ENCODE measurements at regions not wholly inside any gene's neighbourhood (a gene's known extent, or its start where the extent isn't known, plus 50 kb on each side); places are given as distances from the start of the nearest gene placed in this dataset.
A peak's percentile ranks its signal among the peaks of the same experiment; 100 is the strongest.
"Not testable (repeated sequence)": the region's sequence is repeated elsewhere in the genome, so short reads cannot be mapped to it uniquely, and the experiment has no call there.

DNA sequence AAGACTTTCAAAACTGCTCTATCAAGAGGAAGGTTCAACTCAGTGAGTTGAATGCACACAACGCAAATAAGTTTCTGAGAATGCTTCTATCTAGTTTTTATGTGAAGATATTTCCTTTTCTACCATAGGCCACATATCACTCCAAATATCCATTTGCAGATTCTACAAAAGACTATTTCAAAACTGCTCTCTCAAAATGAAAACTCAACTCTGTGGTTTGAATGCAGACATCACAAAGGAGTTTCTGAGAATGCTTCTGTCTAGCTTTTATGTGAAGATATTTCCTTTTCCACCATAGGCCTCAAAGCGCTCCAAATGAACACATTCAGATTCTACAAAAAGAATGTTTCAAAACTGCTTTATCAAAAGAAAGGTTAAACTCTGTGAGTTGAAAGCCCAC lies 1093.1 kb upstream of the DEFB115 start:
- not testable (repeated sequence) for DNase-seq (ENCODE audit: low spot score)

DNA sequence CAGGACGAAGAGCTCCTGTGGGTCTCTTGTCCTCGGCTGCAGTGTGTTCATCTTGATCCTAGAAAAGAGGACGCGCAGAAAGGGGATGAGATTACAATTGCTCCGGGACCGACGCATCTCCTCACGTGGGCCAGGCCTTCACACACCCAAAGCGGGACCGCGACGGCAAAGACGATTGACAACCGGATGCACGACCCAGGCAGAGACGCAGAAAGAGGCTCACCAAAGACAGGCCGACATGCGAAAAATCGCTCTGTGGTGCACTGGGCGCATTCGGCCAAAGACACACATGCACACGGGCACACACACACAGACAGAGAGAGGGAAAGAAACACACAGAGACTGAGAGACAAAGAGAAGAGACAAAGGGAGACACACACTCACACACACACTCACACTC lies 1089.9 kb upstream of the DEFB115 start:
- no peak for DNase-seq (ENCODE audit: low spot score)

GRCh38 chr20:30168025-30168799 lies 1089.3 kb upstream of the DEFB115 start:
- no peak for DNase-seq (ENCODE audit: low spot score)

DNA sequence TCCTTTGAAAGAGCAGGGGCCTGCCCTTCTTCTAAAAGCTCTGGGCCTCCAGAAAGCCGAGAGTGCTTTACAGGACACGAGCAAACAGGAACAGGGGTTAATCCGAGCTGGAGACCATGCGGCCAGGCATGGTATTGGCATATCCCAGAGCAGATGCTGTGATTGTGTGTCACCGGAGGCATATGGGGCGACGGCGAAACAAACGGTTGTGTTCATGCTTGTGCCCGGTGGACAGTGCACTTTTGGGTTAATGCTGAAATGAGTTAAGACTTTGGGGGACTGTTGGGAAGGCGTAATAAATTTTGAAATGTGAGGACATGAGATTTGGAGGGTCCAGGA lies 1088.7 kb upstream of the DEFB115 start:
- DNase-seq (ENCODE audit: low spot score): no peak

DNA sequence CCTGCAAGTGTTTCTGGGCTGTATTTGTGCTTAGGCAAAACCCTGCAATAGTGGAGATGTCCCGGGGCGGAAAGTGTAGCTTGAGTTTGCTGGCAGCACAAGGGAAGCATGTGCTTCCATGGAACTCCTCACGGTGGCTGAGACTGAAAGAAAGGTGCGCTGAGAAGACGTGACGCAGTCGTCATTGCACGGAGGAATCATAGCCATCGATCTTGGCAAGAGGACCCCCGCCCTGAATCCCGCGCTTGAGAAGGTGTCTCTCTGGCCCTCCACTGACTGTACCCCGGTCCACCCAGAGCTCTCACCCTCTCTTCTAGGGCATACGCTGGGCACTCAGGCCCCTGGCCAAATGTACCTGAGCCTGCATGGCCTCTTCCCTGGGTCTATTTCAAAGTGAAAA lies 1081.8 kb upstream of the DEFB115 start:
- DNase-seq (ENCODE audit: low spot score): no peak

DNA sequence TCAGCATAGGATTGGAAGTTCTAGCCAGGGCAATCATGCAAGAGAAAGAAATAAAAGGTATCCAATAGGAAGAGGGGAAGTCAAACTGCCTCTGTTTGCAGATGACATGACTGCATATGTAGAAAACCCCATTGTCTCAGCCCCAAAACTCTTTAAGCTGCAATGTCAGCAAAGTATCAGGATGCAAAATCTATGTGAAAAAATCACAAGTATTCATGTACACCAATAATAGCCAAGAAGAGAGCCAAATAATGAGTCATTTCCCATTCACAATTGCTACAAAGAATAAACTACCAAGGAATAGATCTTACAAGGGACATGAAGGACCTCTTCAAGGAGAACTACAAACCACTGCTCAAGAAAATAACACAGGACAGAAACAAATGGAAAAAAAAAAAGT lies 1074.3 kb upstream of the DEFB115 start:
- not testable (repeated sequence) for DNase-seq (ENCODE audit: low spot score)

DNA sequence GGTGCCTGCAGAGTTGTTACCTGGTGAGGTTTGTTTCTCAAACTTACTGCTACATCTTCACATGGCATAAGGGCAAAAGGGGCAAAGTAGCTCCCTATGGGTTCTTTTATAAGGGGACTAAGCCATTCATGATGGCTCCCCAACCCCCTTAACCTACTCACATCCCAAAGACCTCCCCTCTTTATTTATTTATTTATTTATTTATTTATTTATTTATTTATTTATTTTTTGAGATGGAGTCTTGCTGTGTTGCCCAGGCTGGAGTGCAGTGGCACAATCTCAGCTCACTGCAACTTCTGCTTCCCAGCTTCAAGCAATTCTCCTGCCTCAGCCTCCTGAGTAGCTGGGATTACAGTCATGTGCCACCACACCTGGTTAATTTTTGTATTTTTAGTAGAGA lies 1065.7 kb upstream of the DEFB115 start:
- not testable (repeated sequence) for DNase-seq (ENCODE audit: low spot score)

- not testable (repeated sequence) for DNase-seq (ENCODE audit: low spot score)
These were observed 1023.0 kb upstream of the DEFB115 start for GRCh38 chr20:30234477-30234876.

- not testable (repeated sequence) for DNase-seq (ENCODE audit: low spot score)
These were observed 982.4 kb upstream of the DEFB115 start for GRCh38 chr20:30275073-30275472.

- DNase-seq (ENCODE audit: low spot score): no peak
These were observed 975.8 kb upstream of the DEFB115 start for GRCh38 chr20:30281584-30282197.

- DNase-seq (ENCODE audit: low spot score): not testable (repeated sequence)
These were observed 973.8 kb upstream of the DEFB115 start for GRCh38 chr20:30283476-30284280.

GRCh38 chr20:30284281-30284905 lies 973.1 kb upstream of the DEFB115 start:
- no peak for DNase-seq (ENCODE audit: low spot score)

DNA sequence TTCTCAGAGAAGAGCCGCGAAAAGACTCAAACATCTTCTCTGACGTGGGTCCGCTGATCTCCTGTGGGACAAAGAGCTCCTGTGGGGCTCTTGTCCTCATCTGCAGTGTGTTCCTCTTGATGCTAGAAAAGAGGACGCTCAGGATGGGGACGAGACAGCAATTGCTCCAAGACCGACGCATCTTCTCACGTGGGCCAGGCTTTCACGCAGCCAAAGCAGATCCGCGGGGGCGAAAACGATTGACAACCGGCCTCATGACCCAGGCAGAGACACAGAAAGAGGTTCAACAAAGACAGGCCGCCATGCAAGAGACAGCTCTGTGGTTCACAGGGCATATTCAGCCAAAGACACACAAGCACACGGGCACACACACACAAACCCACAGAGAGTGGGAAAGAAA lies 971.8 kb upstream of the DEFB115 start:
- DNase-seq (ENCODE audit: low spot score): no peak

GRCh38 chr20:30286157-30286556 lies 971.3 kb upstream of the DEFB115 start:
- DNase-seq (ENCODE audit: low spot score): no peak

DNA sequence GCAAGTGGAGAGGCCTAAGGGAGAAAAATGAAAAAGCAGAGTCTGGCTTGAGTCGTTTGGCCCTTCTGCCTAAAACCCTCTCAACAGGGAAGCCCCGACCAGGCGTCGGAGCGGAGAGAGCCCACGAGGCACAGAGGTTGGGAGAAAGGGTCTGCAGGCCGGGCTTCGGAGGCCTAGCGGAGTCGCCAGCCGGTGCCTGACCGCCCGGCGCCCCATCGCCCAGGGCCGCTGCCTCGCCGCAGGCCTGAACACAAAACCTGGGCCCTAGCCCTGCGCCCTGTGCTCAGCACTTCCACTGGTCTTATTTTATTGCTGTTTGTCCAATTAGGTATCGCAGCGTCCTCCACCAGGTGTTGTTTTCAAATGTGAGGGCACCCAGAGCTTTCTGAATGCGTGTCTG lies 970.0 kb upstream of the DEFB115 start:
- DNase-seq (ENCODE audit: low spot score): not testable (repeated sequence)

GRCh38 chr20:30288346-30288745 lies 969.1 kb upstream of the DEFB115 start:
- DNase-seq (ENCODE audit: low spot score): no peak

- DNase-seq (ENCODE audit: low spot score): not testable (repeated sequence)
These were observed 968.4 kb upstream of the DEFB115 start for GRCh38 chr20:30289049-30289448.

DNA sequence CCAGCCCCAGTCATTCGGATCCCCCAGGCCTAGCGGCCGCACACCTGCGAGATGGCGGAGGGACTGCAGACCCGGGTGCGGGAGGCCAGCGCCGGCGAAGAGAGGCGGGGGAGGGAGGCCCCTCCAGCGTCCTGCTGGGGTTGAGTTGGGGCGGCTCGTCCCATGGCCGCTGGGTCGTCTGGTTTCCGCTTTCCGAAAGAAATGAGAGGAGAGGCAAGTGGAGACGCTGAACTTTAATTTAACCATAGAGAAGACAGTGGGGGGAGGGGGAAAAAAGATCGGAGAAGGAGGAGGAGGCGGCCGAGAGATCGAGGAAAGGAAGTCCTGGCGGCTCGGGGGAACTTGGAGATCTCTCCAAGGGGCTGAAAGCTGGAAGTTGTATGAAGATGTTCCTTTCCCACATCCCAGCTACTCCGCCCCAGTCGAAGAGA lies 967.7 kb upstream of the DEFB115 start:
- DNase-seq (ENCODE audit: low spot score): not testable (repeated sequence)

DNA sequence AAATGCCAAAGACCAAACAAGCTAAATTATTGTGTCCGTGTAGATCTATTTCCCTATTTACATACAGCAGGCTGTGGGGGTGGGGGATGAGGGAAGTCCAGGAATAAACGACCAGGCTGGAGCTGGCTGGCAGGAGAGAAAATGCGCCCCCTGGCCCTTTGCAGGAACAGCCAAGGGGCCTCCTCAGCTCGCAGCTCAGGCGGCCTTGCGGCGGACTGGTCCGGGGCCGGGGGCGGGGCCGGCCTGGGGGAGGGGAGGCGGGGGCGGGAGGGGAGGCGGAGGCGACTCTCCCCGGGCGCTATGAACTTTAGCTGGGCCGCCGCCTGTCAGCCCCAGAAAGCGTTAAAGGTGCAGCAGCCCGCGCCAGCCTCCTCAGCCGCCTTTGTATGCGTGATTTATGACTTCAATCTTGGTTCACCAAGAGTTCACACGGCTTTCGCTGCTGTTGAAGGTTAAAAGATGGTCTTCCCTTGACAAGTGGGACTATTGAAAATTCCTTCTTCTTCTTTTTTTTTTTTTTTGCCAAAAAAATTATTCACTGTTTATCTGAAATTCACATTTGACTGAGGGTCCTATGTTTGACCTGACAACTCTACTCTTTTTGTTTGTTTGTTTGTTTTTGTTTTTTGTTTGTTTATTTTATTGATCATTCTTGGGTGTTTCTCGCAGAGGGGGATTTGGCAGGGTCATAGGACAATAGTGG lies 967.0 kb upstream of the DEFB115 start:
- peak; percentile 68 for DNase-seq (ENCODE audit: low spot score)

DNA sequence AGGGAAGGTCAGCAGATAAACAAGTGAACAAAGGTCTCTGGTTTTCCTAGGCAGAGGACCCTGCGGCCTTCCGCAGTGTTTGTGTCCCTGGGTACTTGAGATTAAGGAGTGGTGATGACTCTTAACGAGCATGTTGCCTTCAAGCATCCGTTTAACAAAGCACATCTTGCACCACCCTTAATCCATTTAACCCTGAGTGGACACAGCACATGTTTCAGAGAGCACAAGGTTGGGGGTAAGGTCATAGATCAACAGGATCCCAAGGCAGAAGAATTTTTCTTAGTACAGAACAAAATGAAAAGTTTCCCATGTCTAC lies 966.4 kb upstream of the DEFB115 start:
- not testable (repeated sequence) for DNase-seq (ENCODE audit: low spot score)

- not testable (repeated sequence) for DNase-seq (ENCODE audit: low spot score)
These were observed 965.8 kb upstream of the DEFB115 start for GRCh38 chr20:30291686-30292085.

GRCh38 chr20:30295396-30295795 lies 962.1 kb upstream of the DEFB115 start:
- DNase-seq (ENCODE audit: low spot score): not testable (repeated sequence)
